Ishikawa (cell line): ENCODE measurements at regions not wholly inside any gene's neighbourhood (a gene's known extent, or its start where the extent isn't known, plus 50 kb on each side); places are given as distances from the start of the nearest gene placed in this dataset.

ENCODE experiments used
- CEBPB ChIP-seq: IDR thresholded peaks from 2 replicates; pipeline ENCODE4 v1.6.1; 2012
- CREB1 ChIP-seq: IDR thresholded peaks from 2 replicates; pipeline ENCODE4 v1.6.1; 2012; ENCODE audit warnings: low read depth
- EGR1 ChIP-seq: IDR thresholded peaks from 2 replicates; pipeline ENCODE4 v1.6.1; 2012
- EP300 ChIP-seq: IDR thresholded peaks from 2 replicates; pipeline ENCODE4 v1.6.1; 2012; ENCODE audit warnings: borderline replicate concordance
- FOXM1 ChIP-seq: IDR thresholded peaks from 2 replicates; pipeline ENCODE4 v1.6.1; 2012; ENCODE audit warnings: low read depth, borderline replicate concordance
- NFIC ChIP-seq: IDR thresholded peaks from 2 replicates; pipeline ENCODE4 v1.6.1; 2012
- RAD21 ChIP-seq: IDR thresholded peaks from 2 replicates; pipeline ENCODE4 v1.6.1; 2012; ENCODE audit warnings: low read depth
- TAF1 ChIP-seq: IDR thresholded peaks from 2 replicates; pipeline ENCODE4 v1.6.1; 2012; ENCODE audit warnings: low read depth, mild to moderate bottlenecking
- TCF12 ChIP-seq: IDR thresholded peaks from 2 replicates; pipeline ENCODE4 v1.6.1; 2012; ENCODE audit warnings: low read depth
- TEAD4 ChIP-seq: IDR thresholded peaks from 2 replicates; pipeline ENCODE4 v1.6.1; 2012
- YY1 ChIP-seq: IDR thresholded peaks from 2 replicates; pipeline ENCODE4 v1.6.1; 2012; ENCODE audit warnings: low read depth
- ZBTB7A ChIP-seq: IDR thresholded peaks from 2 replicates; pipeline ENCODE4 v1.6.1; 2012; ENCODE audit warnings: low read depth
- TF ChIP-seq, protein P1 (sequence below): IDR thresholded peaks from 2 replicates; pipeline ENCODE4 v1.6.1; 2012; ENCODE audit warnings: low read depth, mild to moderate bottlenecking
- TF ChIP-seq, protein P2 (sequence below): IDR thresholded peaks from 2 replicates; pipeline ENCODE4 v1.6.1; 2012
- TF ChIP-seq, protein P3 (sequence below): IDR thresholded peaks from 2 replicates; pipeline ENCODE4 v1.6.1; 2012

DNA sequence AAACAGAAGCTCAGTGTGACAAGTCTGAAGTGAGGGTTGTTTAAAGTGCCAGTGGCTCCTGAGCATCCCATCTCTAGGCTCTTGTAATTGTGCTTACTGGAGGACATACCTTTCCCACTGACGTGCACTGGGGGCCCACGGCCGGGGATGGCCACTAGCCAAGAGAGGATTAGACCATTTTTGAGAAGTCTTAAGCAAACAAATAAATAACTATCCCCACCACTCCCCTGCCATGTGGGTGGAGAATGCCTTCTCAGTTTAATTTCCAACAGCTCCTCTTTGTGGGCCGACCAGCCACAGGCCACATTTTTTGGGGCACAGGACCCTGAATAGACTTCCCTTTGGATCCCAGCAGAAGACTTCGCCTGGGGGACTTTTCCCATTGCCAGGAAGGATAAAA, 125.0 kb upstream of the MSX1 start:
- TF ChIP-seq YY1 (no peak), NFIC (no peak), CREB1 (no peak), CEBPB (no peak), FOXM1 (no peak), EGR1 (no peak)
- TF ChIP-seq, protein P1, sequence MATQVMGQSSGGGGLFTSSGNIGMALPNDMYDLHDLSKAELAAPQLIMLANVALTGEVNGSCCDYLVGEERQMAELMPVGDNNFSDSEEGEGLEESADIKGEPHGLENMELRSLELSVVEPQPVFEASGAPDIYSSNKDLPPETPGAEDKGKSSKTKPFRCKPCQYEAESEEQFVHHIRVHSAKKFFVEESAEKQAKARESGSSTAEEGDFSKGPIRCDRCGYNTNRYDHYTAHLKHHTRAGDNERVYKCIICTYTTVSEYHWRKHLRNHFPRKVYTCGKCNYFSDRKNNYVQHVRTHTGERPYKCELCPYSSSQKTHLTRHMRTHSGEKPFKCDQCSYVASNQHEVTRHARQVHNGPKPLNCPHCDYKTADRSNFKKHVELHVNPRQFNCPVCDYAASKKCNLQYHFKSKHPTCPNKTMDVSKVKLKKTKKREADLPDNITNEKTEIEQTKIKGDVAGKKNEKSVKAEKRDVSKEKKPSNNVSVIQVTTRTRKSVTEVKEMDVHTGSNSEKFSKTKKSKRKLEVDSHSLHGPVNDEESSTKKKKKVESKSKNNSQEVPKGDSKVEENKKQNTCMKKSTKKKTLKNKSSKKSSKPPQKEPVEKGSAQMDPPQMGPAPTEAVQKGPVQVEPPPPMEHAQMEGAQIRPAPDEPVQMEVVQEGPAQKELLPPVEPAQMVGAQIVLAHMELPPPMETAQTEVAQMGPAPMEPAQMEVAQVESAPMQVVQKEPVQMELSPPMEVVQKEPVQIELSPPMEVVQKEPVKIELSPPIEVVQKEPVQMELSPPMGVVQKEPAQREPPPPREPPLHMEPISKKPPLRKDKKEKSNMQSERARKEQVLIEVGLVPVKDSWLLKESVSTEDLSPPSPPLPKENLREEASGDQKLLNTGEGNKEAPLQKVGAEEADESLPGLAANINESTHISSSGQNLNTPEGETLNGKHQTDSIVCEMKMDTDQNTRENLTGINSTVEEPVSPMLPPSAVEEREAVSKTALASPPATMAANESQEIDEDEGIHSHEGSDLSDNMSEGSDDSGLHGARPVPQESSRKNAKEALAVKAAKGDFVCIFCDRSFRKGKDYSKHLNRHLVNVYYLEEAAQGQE, result no peak
- TF ChIP-seq, protein P2, sequence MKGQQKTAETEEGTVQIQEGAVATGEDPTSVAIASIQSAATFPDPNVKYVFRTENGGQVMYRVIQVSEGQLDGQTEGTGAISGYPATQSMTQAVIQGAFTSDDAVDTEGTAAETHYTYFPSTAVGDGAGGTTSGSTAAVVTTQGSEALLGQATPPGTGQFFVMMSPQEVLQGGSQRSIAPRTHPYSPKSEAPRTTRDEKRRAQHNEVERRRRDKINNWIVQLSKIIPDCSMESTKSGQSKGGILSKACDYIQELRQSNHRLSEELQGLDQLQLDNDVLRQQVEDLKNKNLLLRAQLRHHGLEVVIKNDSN, result no peak

DNA sequence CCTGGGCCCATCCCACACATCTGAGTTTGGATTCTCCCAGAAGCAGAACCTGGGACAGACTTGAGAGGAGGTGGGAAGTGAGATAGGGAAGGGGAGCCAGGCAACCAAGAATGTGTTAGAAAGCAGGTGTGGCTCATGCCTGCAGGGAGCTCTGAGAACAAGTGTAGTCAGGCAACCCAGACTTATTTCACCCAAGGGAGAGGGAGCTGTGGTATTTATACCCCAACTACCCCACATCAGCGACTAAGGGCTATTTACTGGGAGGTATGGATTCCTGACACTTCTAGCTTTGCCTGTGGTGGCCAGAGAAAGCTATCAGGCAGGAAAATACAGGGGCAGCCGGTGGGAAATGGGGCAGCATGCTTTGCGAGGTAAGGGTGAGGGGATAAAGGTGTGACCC, 125.8 kb upstream of the MSX1 start:
- TF ChIP-seq, protein P1, result no peak
- TF ChIP-seq FOXM1 (no peak), CEBPB (no peak), NFIC (no peak), ZBTB7A (no peak), TCF12 (no peak), EGR1 (no peak), TEAD4 (no peak), TAF1 (no peak), RAD21 (no peak), EP300 (no peak), CREB1 (no peak), YY1 (no peak)
- TF ChIP-seq, protein P2, result no peak
- TF ChIP-seq, protein P3, sequence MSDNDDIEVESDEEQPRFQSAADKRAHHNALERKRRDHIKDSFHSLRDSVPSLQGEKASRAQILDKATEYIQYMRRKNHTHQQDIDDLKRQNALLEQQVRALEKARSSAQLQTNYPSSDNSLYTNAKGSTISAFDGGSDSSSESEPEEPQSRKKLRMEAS, result no peak

DNA sequence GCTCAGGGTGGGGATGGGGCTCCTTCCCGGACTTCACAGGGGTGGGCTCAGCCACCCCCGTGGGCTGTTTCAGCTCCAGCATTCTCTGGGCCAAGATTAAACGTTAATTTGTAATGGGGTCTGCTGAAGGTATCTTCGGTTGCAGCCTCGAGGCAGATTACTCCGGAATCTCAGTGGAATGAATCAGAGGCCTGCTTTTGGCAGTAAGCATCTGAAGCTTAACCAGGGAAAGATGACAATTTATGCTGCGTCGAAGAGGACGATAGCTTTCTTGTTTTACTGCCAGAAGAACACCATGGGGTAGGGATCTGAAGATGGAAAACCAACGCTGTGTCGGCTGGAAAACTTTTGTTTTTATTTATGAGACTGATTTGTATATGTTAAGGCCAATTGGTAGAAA, 129.2 kb upstream of the MSX1 start:
- no peak for TF ChIP-seq TAF1
- TF ChIP-seq CREB1, result no peak
- TF ChIP-seq TEAD4, result no peak
- TF ChIP-seq, protein P3, result no peak
- TF ChIP-seq, protein P1, result no peak

DNA sequence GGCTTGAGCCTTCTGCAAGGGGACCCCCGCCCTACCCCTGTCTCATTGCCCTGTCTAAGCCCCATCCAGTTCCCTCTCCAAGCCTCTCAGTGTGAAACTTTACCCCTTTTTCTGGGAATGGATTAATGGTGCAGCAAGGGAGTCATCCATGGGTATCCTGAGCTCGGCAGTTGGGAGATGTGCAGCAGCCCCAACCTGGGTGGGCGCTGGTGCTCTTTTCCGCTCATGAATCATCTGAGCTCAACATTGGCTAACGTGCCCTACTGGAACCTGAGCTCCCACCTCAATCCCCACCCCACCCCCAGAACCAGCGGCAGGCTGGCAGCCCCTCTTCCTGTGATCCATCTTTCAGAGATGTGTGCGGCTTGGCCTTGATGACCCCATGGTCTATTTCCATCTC, 130.3 kb upstream of the MSX1 start:
- TF ChIP-seq EGR1 (no peak), TEAD4 (no peak), FOXM1 (no peak), TAF1 (no peak), CEBPB (no peak), CREB1 (no peak), YY1 (no peak), RAD21 (no peak)
- TF ChIP-seq, protein P2, result no peak
- TF ChIP-seq, protein P1, result no peak
